ENCODE measurements at regions not wholly inside any gene's neighbourhood (a gene's known extent, or its start where the extent isn't known, plus 50 kb on each side); places are given as distances from the start of the nearest gene placed in this dataset.

DNA sequence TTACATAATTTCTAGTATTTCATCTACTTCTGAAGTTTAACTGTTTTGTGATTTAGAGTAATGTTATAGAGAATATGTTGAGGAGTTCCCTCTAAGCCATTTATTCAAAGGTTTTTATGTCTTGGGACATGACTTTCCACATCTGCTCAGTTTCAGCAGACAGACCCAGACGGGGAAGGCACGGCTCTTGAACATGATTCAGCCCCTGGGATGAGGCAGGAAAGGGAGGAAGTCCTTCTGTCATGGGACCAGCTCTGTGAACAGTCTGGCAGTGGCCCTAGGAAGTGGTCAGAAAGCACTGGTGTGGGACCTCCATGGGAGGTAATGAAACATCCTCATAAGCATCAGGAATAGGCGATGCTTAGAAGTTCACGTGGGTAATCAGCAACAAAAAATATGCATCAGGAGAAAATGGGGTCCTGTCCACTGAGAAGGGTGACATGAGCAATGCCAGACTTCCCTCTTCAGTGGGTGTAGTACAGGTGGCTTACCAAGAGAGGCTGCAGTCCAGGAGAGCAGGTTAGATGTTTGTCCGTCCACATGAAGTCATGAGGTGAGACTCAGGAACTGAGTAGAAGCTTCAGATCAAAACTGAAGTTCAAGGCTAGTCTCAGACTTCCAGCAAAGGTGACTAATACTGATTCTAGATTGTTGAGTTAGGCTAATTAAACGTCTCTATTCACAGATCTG, 248.5 kb downstream of the IPO8 start:
- no peak for TF ChIP-seq EZH2phosphoT487 (IDR thresholded peaks at IDR 0.05; ENCODE audit: borderline replicate concordance)
- TF ChIP-seq, protein P1, sequence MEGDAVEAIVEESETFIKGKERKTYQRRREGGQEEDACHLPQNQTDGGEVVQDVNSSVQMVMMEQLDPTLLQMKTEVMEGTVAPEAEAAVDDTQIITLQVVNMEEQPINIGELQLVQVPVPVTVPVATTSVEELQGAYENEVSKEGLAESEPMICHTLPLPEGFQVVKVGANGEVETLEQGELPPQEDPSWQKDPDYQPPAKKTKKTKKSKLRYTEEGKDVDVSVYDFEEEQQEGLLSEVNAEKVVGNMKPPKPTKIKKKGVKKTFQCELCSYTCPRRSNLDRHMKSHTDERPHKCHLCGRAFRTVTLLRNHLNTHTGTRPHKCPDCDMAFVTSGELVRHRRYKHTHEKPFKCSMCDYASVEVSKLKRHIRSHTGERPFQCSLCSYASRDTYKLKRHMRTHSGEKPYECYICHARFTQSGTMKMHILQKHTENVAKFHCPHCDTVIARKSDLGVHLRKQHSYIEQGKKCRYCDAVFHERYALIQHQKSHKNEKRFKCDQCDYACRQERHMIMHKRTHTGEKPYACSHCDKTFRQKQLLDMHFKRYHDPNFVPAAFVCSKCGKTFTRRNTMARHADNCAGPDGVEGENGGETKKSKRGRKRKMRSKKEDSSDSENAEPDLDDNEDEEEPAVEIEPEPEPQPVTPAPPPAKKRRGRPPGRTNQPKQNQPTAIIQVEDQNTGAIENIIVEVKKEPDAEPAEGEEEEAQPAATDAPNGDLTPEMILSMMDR (conservative IDR thresholded peaks at IDR 0.05; ENCODE audit: low read length) = no peak

Data from Loucy (cell line).